SK-MEL-5 (cell line): ENCODE measurements at regions not wholly inside any gene's neighbourhood (a gene's known extent, or its start where the extent isn't known, plus 50 kb on each side); places are given as distances from the start of the nearest gene placed in this dataset.
A peak's percentile ranks its signal among the peaks of the same experiment; 100 is the strongest.

Source experiments
- DNase-seq: peaks from one replicate; pipeline ENCODE4 v3.0.0-alpha.2; 2016; ENCODE audit warnings: low read depth, low spot score
- in situ Hi-C: cut with HindIII; loops from 2 replicates; pipeline ENCODE4 v1.10.0; 2016; ENCODE audit warnings: low sequenced_read_pairs, high pct_unique_total_duplicates, low pct_unique_long_range_greater_than_20kb

DNA sequence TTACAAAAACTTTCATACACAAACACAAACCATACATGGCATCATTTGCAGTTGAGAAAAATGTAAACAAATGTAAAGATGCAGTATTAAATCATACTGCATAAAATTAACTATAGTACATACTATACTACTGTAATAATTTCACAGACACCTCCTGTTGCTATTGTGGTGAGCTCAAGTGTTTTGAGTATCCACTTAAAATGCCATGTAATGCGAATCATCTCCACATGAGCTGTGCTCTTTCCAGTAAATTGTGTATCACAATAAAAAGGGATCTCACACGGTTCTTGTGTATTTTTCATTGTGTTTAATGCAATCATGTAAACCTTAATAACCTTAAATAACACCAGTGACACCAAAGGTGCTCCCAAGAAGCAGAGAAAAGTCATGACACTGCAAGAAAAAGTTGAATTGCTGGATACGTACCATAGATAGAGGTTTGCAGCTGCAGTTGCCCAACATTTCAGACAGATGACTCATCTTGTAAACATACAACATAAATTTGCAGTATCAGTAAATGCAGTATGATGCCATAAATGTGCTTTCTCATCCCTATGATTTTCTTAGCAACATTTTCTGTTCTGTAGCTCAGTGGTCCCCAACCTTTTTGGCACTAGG, 166.6 kb downstream of the RAP2A start:
- in situ Hi-C loops: no loop called here
- no peak for DNase-seq

DNA sequence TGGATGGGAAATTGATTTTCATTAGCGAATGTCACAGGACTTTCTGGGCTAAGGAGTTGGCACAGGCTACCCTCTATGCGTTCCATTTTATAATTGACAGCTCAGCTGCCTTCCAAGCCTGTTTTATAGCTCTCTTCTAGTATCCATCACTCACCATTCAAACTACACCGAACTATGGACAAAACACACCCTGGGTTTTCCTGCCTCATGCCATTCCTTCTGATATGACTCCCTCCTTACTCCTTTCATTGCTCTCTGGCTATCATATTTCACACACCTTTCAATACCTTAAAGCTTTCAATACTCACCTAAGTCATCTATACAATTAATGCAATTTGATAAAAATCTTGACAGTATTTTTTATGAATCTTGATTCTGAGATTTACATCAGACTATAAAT, 181.3 kb downstream of the RAP2A start:
- no peak for DNase-seq
- in situ Hi-C loops: no loop called here

DNA sequence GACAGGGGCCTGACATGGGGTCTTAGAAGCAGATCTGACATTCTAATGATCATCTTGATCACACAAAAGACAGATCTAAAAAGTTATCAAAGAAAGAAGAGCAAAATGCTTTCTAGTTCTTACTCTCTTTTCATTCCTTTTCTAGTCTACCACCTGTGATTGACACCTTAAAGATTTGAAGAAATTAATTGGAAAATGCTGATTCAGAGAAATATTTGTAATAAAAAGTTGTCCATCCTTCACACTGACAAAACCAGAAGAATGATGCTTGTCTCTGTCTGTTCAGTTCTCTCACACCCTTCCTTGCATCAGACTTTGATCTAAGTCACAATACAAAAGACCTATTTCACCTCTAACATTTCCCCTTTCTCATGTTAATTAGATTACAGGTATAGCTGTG, 182.4 kb downstream of the RAP2A start:
- DNase-seq: no peak
- in situ Hi-C loops: no loop called here

DNA sequence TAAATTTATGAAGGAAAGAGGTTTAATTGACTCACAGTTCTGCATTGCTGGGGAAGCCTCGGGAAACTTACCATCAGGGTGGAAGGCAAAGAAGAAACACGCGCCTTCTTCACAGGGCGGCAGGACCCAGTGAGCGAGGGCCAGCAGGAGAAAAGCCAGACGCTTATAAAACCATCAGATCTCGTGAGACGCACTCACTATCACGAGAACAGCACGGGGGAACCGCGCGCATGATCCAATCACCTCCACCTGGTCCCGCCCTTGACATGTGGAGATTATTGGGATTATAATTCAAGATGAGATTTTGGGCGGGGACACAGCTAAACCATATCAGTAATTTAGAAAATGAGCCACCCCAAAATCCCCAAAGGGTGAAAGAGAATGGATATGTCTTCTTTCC, 187.1 kb downstream of the RAP2A start:
- no peak for DNase-seq
- in situ Hi-C loops: no loop called here

DNA sequence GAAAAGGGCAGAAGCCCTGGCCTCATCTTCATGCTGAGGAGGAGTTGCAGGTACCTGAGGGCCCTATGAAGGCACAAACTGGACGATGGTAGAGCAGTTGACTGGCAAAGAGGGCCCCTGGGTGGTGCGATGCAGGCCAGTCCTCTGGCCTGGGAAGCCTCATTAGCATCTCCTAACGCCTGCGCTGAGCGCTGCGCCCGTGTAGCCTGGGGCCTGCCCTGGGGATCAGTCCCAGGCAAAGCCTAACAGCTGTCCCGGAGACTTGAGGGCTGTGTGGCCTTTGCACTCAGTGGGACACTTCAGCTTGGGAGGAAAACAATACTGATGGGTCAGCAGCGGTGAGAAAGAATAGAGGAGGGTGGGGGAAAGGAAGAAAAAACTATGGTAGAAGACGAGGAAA, 187.7 kb downstream of the RAP2A start:
- in situ Hi-C loops: no loop called here
- DNase-seq: no peak

DNA sequence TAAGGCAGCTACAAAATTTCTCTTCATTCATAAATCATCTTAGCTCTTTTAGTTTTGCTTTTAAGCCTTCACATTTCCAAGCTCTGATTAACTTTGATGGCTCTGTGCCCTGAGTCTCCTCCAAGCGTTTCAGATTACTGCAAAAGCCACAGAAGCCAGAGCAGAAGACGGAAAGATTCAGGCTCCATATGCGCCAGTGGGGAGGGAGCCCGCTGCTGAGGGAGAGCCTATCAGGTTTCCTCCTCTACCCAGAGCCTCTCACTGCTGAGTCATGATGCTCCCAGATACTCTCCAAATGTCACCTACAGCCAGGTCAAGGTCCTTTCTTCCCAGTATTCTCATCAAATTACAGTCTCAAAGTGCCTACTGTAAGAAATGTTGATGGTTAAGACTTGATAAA, 193.6 kb downstream of the RAP2A start:
- no peak for DNase-seq
- in situ Hi-C loops: no loop called here

DNA sequence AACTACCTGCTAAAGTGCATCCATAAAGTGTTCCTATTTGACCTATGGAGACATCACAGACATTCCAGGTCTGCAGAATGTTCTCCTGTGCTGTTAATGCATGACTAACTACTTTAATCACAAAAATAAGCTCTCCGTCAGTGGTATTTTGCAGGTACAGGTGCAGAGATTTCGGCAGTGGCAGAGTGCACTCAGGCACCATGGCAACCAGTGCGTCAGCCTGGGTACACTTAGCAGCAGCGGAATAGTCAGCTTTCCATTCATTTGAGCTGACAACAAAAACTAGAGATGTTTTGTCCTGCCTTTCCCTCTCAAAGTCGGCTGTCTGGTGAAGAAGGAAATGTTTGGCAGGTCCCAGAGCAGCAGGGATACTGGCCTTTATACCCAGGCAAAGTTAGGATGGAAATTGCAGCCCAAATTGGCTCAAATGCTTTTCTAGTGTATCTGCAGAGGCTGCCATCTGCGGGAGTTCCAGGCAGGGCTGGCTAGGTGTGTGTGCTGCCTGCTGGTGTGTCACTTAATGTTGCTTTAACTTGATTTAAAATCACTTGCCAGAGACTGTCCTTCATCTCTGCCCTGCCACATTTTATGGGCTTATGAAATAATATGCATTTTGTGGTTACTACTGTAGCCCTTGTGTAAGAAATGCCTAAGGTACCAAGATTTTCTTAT, 195.8 kb downstream of the RAP2A start:
- in situ Hi-C loops: no loop called here
- no peak for DNase-seq

DNA sequence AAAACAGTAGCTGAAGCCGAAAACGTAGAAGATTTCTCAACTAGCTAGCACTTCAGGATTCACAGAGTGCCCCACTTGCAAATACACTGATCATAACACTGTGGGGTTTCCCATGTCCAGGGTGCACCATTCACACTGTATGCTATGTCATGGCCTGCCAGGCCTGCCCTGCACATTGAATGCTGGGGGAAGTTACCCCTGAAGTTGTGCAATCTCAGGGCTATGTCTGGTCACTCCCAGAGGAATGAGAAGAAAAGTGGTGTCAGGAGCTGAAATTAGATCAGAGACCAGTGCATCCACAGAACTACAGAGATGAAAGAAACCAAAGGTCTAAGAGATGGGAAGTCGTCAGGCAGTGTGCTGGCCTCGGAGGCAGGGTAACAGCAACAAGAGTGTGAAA, 196.8 kb downstream of the RAP2A start:
- no peak for DNase-seq
- in situ Hi-C loops: no loop called here

DNA sequence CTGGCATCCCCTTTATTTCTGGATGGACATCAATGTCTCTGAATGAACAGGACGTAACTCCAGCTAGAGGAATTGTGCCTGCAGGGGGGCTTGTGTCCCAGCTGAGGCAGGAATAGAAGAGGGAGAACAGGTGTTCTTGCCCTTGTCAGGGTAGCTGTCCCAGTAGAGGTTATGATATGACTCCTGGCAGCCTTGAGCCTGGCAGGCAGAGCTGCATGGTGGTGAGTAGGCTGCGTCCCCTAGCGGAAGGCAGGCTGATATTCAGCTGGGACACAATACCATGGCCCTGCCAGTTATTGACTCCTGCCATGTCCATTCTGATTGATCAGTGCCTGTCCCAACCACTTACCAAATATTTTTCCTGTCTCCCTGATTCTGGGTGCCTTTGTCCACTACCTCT, 197.2 kb downstream of the RAP2A start:
- DNase-seq: peak; percentile 39
- in situ Hi-C loops: no loop called here

DNA sequence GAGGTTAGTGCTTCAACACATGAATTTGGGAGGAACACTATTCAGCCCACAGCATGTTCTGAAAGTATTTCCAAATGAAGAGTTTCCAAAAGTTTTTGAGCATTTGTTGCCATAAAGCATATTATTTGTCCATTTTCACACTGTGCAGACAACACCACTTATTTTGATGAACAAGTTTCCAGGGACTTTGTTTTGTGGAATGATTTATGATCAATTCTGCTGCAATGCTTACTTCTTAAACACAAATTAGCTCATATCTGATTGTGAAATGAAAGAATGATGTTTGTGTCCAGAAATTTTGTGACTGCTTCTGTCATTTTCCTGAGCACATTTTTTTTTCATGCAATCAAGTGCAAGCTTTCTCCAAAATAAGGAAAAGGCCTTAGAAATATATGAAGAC, 205.3 kb downstream of the RAP2A start:
- in situ Hi-C loops: no loop called here
- DNase-seq: no peak

DNA sequence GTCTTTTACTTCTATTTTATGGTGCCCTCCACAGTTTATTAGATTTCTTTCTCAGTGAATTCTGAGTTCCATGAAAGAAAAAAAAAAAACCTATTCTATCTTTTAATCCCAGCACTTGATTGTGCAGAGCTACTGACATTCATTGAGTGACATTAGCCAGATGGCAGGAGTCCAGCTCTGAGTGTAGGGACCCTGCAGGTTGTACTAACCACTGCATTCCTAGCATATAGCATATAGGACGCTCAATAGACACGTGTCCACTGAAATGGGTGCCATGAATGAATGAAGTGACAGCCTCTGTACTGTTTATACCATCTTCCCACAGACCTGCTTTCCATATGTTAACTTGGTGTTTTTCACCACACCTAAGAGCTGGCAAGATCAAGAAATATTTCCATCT, 206.3 kb downstream of the RAP2A start:
- in situ Hi-C loops: no loop called here
- no peak for DNase-seq

DNA sequence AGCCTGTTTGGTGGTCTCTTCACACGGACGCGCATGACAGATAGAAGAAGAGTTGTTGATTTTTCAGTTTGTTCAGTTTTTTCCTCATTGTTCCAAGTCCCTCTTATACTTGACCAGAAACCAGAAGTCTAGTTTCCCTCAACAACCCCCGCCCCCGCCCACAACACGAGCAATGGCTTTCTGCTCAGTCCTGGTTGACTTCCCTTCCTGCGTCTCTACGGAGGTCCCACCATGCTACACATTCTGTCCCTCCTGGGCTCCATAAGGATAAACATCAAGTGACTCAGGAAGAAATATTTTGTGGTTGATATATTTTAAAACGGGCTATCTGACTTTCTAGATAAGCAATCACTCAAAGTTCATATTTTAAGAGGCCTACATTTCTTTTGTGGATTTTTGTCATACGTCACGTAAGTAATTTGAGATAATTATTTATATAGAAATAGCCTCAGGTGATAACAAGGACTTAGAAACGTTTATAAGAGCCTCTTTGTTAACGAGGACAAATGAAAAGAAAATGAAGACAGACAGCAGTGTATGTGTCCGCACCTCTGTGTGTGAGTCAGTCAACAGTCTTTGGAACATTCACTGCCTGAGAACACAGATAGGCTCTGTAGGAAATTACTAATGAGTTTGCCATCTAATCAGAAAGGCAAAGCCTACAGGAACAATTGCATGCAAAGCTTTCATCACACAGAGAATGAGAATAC, 214.4 kb downstream of the RAP2A start:
- in situ Hi-C loops: no loop called here
- DNase-seq: peak; percentile 83

DNA sequence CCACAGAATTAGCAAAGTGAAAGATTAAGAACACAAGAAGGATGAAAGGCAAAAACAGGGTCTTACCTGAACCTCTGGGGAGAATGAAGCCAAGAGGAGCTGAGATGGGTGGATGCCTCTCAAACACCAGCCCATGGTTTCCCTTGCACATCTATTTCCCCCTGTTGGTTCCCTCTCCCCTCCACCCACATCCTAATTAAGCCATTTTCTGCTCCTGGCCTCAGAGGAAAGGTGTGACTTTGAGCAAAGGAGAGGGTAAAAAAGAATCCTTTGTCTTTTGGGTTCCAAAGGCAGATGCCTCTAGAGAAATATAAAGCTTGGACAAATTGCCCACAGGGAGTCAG, 214.9 kb downstream of the RAP2A start:
- no peak for DNase-seq
- in situ Hi-C loops: no loop called here

DNA sequence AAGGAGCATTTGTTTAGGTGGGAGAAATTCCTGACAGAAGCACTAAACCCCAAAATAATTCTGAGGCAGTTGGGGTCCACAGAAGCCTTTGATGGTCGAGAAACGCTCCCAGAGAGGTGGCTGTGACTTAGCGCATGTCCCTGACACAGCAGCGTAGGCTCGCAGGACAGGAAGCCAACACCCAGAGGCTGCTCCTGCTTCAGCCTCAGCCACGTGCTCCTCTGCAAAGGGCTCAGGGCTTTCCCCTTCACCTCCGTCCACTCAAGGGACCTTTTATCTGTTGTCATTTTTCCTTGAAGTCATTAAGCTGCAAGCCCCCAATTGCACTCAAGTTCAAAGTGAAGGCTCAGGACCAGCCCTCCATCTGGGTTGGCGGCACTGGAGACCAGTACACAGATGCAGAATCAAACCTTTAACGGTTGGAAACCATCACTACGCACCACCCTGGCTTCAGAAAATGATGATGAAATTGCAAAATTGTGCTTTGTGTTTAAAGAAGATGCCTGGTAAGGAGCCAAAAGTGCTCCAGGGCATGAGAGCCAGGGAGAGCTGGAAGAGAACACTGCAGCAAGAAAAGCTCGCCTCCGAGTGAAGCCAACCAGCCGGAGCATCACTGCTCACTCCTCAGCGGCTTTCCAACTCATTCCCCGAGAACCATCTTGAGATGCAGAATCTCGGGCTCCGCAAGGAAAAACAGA, 219.6 kb downstream of the RAP2A start:
- no peak for DNase-seq
- in situ Hi-C loops: no loop called here

DNA sequence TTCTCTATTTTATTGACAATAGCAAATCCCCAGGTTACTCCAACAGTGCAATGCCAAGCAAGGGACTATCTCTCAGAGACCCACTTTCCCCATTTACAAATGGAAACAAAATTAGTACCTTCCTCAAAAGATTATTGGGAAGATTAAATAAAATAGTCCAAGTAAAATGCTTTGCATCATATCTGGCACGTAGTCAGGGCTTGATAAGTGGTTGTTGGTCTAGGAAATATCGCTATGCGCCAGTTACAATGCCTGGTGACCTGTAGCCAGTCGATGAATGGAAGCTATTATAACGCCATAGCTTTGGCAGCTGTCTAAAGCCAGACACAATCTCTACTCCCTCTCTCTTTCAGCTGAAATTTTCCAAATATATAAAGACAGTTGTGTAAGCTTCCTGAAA, 220.3 kb downstream of the RAP2A start:
- in situ Hi-C loops: no loop called here
- DNase-seq: no peak

DNA sequence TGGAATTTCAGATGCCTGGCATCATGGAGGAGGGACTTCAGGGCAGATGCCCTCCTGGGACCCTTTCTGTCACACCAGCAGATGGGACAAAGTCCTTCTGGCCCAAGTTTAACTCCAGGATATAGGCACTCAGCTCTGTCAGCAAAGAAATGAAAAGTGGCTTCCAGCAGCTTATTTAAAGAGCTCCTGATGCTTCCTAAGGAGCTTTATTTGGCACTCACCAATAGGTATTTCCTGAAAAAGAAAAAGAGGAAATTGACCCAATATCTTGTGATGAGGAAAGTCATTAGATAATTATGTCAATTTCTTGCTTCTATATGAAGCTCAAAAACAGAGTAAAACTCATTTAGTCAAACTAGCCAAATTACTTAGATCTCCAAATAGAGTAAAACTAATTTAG, 224.6 kb downstream of the RAP2A start:
- in situ Hi-C loops: no loop called here
- DNase-seq: no peak

DNA sequence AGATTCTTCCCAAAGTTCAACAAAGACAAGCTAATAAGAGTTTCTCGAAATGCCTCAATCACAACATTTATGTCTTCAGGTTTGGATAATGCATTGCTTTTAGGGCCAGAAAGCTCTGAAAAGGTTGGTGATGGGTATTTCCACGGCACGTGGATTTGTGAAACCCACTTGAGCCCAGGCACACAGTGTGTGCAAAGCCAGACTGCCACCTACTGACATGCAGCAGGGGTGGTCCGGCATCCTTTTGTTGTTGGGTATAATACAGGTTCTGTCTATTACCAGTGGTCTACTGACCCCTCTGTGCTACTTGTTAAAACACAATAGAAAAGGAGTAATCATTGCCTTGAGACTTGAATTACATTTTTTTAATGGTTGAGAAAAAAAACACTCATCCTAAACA, 225.6 kb downstream of the RAP2A start:
- in situ Hi-C loops: no loop called here
- DNase-seq: peak; percentile 38

DNA sequence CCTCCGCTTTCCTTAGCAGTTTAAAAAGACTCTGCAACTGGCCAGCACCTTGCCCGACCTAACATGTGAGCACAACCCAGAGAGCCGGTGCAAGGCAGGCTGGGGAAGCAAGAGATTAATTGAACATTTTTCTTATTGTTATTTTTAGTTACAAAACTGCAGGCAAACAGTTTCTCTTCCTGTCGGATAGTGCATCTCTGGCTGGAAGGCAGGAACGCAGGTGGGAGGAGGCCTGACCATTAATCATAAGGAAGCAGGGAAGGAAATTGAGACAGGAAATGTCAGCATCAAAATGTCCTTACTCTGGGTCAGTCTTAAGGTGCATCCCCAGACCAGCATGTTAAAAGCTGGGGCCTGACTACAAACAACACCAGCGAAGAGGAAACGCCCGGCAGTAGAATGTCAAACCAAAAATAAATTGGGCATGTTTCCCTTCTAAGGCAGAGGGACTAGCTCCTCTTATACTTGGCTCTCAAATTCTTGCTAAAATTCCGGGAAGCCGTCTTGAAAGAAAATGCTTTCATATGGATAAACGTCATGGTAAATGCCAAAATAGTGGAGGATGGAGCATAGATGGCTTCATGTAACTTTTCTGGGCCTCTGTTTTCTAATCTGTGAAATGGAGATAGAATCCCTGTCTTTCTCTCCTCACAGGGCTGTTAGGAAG, 226.8 kb downstream of the RAP2A start:
- no peak for DNase-seq
- in situ Hi-C loops: no loop called here
